ENCODE measurements at regions not wholly inside any gene's neighbourhood (a gene's known extent, or its start where the extent isn't known, plus 50 kb on each side); places are given as distances from the start of the nearest gene placed in this dataset.

GRCh38 chr1:72570815-72571214 lies 288.5 kb upstream of the NEGR1 start:
- Histone ChIP-seq H3K4me1 (replicated peaks; ENCODE audit: insufficient read depth) (no peaks in the 10 kb centered on the region), H3K4me3 (no peak overlapping the region), H3K27ac (no peak overlapping the region), H2AFZ (no peak overlapping the region), H3K4me2 (no peak overlapping the region), H3K79me2 (ENCODE audit: low read depth) (no peaks in the 10 kb centered on the region), H3K36me3 (ENCODE audit: low read depth) (no peaks in the 10 kb centered on the region), H4K20me1 (ENCODE audit: insufficient read depth) (no peaks in the 10 kb centered on the region), H3F3A (ENCODE audit: insufficient read depth, low read depth) (no peaks in the 10 kb centered on the region), H3K9me2 (ENCODE audit: insufficient read depth) (0 out of 2 replicates have a peak, but pooled peaks cover 3% of the 10 kb centered on the region), H3K9me3 (ENCODE audit: insufficient read depth, low read depth) (no peaks in the 10 kb centered on the region), H3K27me3 (ENCODE audit: insufficient read depth, low read depth) (no peaks in the 10 kb centered on the region)
- POLR2A ChIA-PET (ENCODE audit: unreplicated experiment), result no interaction called here
- CTCF ChIA-PET, result no interaction called here
- no TSS peak for BruUV-seq (replicated peaks)
- intact Hi-C loops (cut with micrococcal nuclease; ENCODE audit: unreplicated experiment), result no loop called here
- no peak for DNase-seq
- TF ChIP-seq, protein P1, sequence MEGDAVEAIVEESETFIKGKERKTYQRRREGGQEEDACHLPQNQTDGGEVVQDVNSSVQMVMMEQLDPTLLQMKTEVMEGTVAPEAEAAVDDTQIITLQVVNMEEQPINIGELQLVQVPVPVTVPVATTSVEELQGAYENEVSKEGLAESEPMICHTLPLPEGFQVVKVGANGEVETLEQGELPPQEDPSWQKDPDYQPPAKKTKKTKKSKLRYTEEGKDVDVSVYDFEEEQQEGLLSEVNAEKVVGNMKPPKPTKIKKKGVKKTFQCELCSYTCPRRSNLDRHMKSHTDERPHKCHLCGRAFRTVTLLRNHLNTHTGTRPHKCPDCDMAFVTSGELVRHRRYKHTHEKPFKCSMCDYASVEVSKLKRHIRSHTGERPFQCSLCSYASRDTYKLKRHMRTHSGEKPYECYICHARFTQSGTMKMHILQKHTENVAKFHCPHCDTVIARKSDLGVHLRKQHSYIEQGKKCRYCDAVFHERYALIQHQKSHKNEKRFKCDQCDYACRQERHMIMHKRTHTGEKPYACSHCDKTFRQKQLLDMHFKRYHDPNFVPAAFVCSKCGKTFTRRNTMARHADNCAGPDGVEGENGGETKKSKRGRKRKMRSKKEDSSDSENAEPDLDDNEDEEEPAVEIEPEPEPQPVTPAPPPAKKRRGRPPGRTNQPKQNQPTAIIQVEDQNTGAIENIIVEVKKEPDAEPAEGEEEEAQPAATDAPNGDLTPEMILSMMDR (conservative IDR thresholded peaks at IDR 0.05), result no peak
- no peak for TF ChIP-seq EZH2 (IDR thresholded peaks at IDR 0.05; ENCODE audit: low read depth)

DNA sequence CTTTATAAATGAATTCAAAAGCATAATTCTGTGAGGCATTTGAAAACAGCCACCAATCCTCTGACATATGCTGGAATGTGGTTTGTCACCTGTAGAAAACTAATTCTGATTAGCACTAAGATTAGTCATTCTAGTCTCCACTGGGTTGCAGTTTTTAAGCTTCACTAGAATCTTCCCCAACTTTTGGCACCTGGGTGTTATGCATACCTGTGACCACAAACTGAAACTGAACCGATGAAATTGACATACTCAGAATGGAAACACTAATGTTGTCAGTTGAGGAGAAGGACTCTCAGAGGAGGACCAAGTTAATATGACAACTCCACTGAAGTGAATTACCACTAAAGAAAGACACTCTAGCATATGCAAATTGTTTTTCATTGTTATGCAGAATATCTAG lies 285.8 kb upstream of the NEGR1 start:
- Histone ChIP-seq H2AFZ (no peak overlapping the region), H3K36me3 (ENCODE audit: low read depth) (no peaks in the 10 kb centered on the region), H3K4me1 (replicated peaks; ENCODE audit: insufficient read depth) (no peaks in the 10 kb centered on the region), H3F3A (ENCODE audit: insufficient read depth, low read depth) (no peaks in the 10 kb centered on the region), H3K9me2 (ENCODE audit: insufficient read depth) (0 out of 2 replicates have a peak, but pooled peaks cover 3% of the 10 kb centered on the region), H3K9me3 (ENCODE audit: insufficient read depth, low read depth) (no peaks in the 10 kb centered on the region), H3K4me3 (no peak overlapping the region), H3K27me3 (ENCODE audit: insufficient read depth, low read depth) (no peaks in the 10 kb centered on the region), H4K20me1 (ENCODE audit: insufficient read depth) (no peaks in the 10 kb centered on the region), H3K27ac (no peak overlapping the region), H3K79me2 (ENCODE audit: low read depth) (no peaks in the 10 kb centered on the region), H3K4me2 (no peak overlapping the region)
- DNase-seq, result peak in 1 of 2 experiments; percentile 3
- no TSS peak for BruUV-seq (replicated peaks)
- no peak for TF ChIP-seq EZH2 (IDR thresholded peaks at IDR 0.05; ENCODE audit: low read depth)
- TF ChIP-seq, protein P1 (conservative IDR thresholded peaks at IDR 0.05), result no peak
- CTCF ChIA-PET, result no interaction called here
- intact Hi-C loops (cut with micrococcal nuclease; ENCODE audit: unreplicated experiment), result no loop called here
- POLR2A ChIA-PET (ENCODE audit: unreplicated experiment), result no interaction called here

- H4K20me1 ChIP-seq (ENCODE audit: insufficient read depth), result no peaks in the 10 kb centered on the region
- H3K27ac ChIP-seq, result no peak overlapping the region
- no peaks in the 10 kb centered on the region for H3K9me3 ChIP-seq (ENCODE audit: insufficient read depth, low read depth)
- no peaks in the 10 kb centered on the region for H3F3A ChIP-seq (ENCODE audit: insufficient read depth, low read depth)
- no peaks in the 10 kb centered on the region for H3K27me3 ChIP-seq (ENCODE audit: insufficient read depth, low read depth)
- BruUV-seq (replicated peaks), result no TSS peak
- H3K4me3 ChIP-seq, result no peak overlapping the region
- H3K9me2 ChIP-seq (ENCODE audit: insufficient read depth), result 0 out of 2 replicates have a peak, but pooled peaks cover 3% of the 10 kb centered on the region
- no peak for DNase-seq
- H3K36me3 ChIP-seq (ENCODE audit: low read depth), result no peaks in the 10 kb centered on the region
- no peak overlapping the region for H2AFZ ChIP-seq
- ChIA-PET CTCF (no interaction called here), POLR2A (ENCODE audit: unreplicated experiment) (no interaction called here)
- H3K4me1 ChIP-seq (replicated peaks; ENCODE audit: insufficient read depth), result no peaks in the 10 kb centered on the region
- H3K4me2 ChIP-seq, result no peak overlapping the region
- H3K79me2 ChIP-seq (ENCODE audit: low read depth), result no peaks in the 10 kb centered on the region
- no peak for TF ChIP-seq EZH2 (IDR thresholded peaks at IDR 0.05; ENCODE audit: low read depth)
- TF ChIP-seq, protein P1 (conservative IDR thresholded peaks at IDR 0.05), result no peak
- intact Hi-C loops (cut with micrococcal nuclease; ENCODE audit: unreplicated experiment), result no loop called here
Observed at GRCh38 chr1:72567521-72567920, 285.2 kb upstream of the NEGR1 start.

Measured in PC-9 (cell line).